Tibial nerve (tissue), 4 donors: ENCODE measurements at regions not wholly inside any gene's neighbourhood (a gene's known extent, or its start where the extent isn't known, plus 50 kb on each side); places are given as distances from the start of the nearest gene placed in this dataset.

Experiments used
- DNase-seq, 2 donors: peaks; one replicate each; pipeline ENCODE4 v3.0.0-alpha.2; 2019; ENCODE audit warnings: low spot score in 2 of 2
- H3K27ac ChIP-seq, 4 donors: fragments of 200-600 bp; sonication (generic) in 3 of 4; one replicate each; pipeline ENCODE4 v1.5.1; 2017 to 2019; ENCODE audit warnings: mild to moderate bottlenecking in 1 of 4
- H3K27me3 ChIP-seq, 2 donors: fragments of 200-600 bp; sonication (generic) in 1 of 2; one replicate each; pipeline versions ENCODE4 v1.5.1 to v1.6.0; 2017 to 2019
- H3K36me3 ChIP-seq, 3 donors: fragments of 200-600 bp; sonication (generic); one replicate each; pipeline ENCODE4 v1.5.1; 2018 to 2019
- H3K4me1 ChIP-seq, 4 donors: fragments of 200-600 bp; sonication (generic) in 3 of 4; one replicate each; pipeline ENCODE4 v1.5.1; 2017 to 2019
- H3K4me3 ChIP-seq, 4 donors: fragments of 200-600 bp; sonication (generic) in 3 of 4; one replicate each; pipeline ENCODE4 v1.5.1; 2017 to 2019; ENCODE audit warnings: mild to moderate bottlenecking in 1 of 4, moderate library complexity in 1 of 4
- H3K9me3 ChIP-seq, 4 donors: fragments of 200-600 bp; sonication (generic) in 3 of 4; one replicate each; pipeline ENCODE4 v1.5.1; 2017 to 2019
- EP300 ChIP-seq, 2 donors: sonication (generic); formaldehyde crosslinking; IDR thresholded peaks; one replicate each; pipeline ENCODE4 v1.6.1; 2017; ENCODE audit warnings: antibody characterized with exemption in 2 of 2, mild to moderate bottlenecking in 1 of 2
- POLR2A ChIP-seq, 2 donors: fragments of 450-650 bp; IDR thresholded peaks; one replicate each; pipeline ENCODE4 v1.6.1; 2017; ENCODE audit warnings: antibody characterized with exemption in 2 of 2, mild to moderate bottlenecking in 2 of 2, moderate library complexity in 2 of 2
- WGBS, 2 donors: methylation state at CpG; one replicate each; pipeline ENCODE4 v1.1.5; 2018; 5-methylcytosine and 5-hydroxymethylcytosine counted together
- TF ChIP-seq, protein P1 (sequence below), 5 experiments: fragments of 200-600 bp in 3 of 5; fragments of 450-650 bp in 2 of 5; sonication (generic) in 3 of 5; IDR thresholded peaks; one replicate each; pipeline ENCODE4 v1.5.1; 2016 to 2019; ENCODE audit warnings: antibody characterized with exemption in 5 of 5, mild to moderate bottlenecking in 3 of 5, moderate library complexity in 2 of 5

DNA sequence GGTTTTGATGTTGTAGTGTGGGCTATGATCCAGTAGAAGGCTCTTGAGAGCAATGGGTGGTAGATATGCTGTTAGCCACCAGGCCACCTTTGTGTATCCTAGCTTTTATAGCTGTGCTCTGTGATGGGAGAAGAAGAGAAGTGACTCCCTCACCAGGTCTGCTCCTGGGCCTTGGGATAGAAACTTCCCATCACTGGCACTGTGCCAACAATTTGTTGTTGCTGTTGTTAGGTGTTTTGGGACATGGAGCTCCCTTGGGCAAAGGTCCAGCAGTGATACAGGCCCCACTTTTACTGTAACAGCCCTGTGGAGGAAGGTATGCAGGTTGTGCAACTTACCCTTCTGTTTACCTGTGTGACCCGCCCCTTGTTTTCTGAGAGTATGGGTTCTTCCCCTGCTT is 570.9 kb upstream of the GRIN3A start:
- Histone ChIP-seq H3K27me3 (no peaks in the 10 kb centered on the region), H3K4me3 (no peak overlapping the region), H3K4me1 (no peaks in the 10 kb centered on the region), H3K27ac (no peak overlapping the region), H3K9me3 (peaks cover 0 to 8% (median 0%) of the 10 kb centered on the region in 4 donors), H3K36me3 (no peaks in the 10 kb centered on the region)
- DNase-seq: no peak
- WGBS, 2 donors: 92 to 94% methylated on average over 1 of the region's 1 CpG
- TF ChIP-seq, protein P1, sequence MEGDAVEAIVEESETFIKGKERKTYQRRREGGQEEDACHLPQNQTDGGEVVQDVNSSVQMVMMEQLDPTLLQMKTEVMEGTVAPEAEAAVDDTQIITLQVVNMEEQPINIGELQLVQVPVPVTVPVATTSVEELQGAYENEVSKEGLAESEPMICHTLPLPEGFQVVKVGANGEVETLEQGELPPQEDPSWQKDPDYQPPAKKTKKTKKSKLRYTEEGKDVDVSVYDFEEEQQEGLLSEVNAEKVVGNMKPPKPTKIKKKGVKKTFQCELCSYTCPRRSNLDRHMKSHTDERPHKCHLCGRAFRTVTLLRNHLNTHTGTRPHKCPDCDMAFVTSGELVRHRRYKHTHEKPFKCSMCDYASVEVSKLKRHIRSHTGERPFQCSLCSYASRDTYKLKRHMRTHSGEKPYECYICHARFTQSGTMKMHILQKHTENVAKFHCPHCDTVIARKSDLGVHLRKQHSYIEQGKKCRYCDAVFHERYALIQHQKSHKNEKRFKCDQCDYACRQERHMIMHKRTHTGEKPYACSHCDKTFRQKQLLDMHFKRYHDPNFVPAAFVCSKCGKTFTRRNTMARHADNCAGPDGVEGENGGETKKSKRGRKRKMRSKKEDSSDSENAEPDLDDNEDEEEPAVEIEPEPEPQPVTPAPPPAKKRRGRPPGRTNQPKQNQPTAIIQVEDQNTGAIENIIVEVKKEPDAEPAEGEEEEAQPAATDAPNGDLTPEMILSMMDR (IDR thresholded peaks at IDR 0.05): no peak
- no peak for TF ChIP-seq POLR2A (IDR thresholded peaks at IDR 0.05)

DNA sequence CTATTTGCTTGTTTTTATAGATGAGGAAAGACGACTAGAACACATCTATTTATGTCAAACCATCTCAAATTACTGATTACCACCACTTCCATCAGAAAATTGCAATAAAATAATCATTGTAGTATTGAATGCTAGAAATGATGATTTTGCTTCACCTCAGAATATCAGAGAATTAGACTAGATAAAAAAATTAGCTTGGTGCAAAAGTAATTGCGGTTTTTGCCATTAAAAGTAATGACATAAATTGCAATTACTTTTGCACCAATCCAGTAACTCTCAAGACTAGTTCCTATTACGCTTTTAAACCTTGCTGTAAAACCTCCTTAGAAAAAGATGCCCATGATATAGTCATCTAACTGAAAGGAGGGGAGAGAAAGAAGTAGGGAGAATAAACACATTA is 556.7 kb upstream of the GRIN3A start:
- TF ChIP-seq, protein P1 (IDR thresholded peaks at IDR 0.05): no peak
- 74 to 77% methylated on average over 3 of the region's 3 CpGs for WGBS, 2 donors
- Histone ChIP-seq H3K27ac (no peak overlapping the region), H3K36me3 (no peaks in the 10 kb centered on the region), H3K27me3 (no peaks in the 10 kb centered on the region), H3K4me1 (no peaks in the 10 kb centered on the region), H3K4me3 (no peak overlapping the region), H3K9me3 (no peaks in the 10 kb centered on the region)
- no peak for DNase-seq

DNA sequence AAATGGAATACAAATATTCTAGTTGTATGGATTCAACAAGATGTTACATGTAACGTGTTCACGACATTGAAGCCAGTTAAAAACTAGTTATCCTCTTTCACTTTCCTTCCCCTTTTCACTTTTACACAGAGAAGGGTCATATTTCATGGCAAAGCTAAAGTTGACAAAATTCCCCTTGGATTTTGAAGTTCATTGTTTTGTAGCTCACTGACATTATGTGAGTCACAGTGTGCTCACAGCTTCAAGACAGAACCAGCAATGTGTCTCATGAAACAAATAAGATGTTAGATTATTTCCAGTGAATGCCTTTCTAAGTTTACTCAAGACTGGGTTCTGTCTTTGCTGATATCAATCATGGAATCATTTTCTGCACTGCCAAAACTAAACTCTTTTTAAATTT is 535.5 kb upstream of the GRIN3A start:
- Histone ChIP-seq H3K4me1 (no peaks in the 10 kb centered on the region), H3K4me3 (no peak overlapping the region), H3K27ac (no peak overlapping the region), H3K27me3 (no peaks in the 10 kb centered on the region), H3K9me3 (no peaks in the 10 kb centered on the region), H3K36me3 (no peaks in the 10 kb centered on the region)
- TF ChIP-seq EP300 (IDR thresholded peaks at IDR 0.05) (no peak), POLR2A (IDR thresholded peaks at IDR 0.05) (no peak)
- TF ChIP-seq, protein P1 (IDR thresholded peaks at IDR 0.05): no peak
- DNase-seq: no peak
- 37 to 40% methylated on average over 2 of the region's 2 CpGs for WGBS, 2 donors

DNA sequence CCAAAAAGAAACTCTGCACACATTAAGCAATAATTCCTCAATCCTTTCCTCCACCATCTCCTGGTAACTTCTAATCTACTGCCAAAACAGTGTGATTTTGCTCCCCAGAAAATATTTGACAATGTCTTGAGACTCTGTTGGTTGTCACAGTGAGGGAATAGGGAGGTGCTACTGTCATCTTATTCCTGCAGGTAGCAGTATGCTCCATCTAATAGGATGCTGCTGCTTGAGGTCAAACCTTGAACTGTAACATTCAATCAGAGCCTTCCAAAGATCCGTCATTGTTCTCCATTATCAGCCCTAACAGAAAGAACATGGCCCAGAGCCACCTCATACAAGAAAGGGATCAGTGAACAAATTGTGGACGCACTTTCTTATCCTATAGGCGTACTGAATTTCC is 514.7 kb upstream of the GRIN3A start:
- Histone ChIP-seq H3K27me3 (no peaks in the 10 kb centered on the region), H3K9me3 (no peaks in the 10 kb centered on the region), H3K36me3 (no peaks in the 10 kb centered on the region), H3K4me1 (no peaks in the 10 kb centered on the region), H3K27ac (no peak overlapping the region), H3K4me3 (no peak overlapping the region)
- no peak for TF ChIP-seq POLR2A (IDR thresholded peaks at IDR 0.05)
- TF ChIP-seq, protein P1 (IDR thresholded peaks at IDR 0.05): no peak
- no peak for TF ChIP-seq EP300 (IDR thresholded peaks at IDR 0.05)
- 84 to 88% methylated on average over 3 of the region's 3 CpGs for WGBS, 2 donors
- no peak for DNase-seq

DNA sequence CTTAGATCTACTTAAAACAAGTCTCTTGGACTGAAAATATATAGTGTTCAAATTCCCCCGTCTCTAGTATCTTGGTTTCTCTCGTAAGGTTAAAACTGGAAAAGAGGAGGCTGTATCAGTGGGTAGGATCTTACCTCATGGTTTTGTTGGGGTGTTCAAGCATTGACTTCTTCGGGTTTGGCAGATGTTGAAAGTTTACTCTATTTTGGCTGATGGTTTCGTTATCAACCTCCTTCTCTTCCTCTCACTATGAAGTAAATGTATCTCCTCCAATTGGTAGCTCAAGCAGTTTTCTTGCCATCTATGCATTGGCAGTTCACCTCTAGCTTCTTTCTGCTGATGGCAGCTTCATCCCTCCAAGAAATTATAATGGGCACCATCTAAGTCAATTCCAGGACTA is 506.5 kb upstream of the GRIN3A start:
- Histone ChIP-seq H3K27me3 (no peaks in the 10 kb centered on the region), H3K4me3 (no peak overlapping the region), H3K4me1 (no peaks in the 10 kb centered on the region), H3K27ac (no peak overlapping the region), H3K9me3 (no peaks in the 10 kb centered on the region), H3K36me3 (no peaks in the 10 kb centered on the region)
- TF ChIP-seq EP300 (IDR thresholded peaks at IDR 0.05): no peak
- TF ChIP-seq, protein P1 (IDR thresholded peaks at IDR 0.05): no peak
- no peak for TF ChIP-seq POLR2A (IDR thresholded peaks at IDR 0.05)
- DNase-seq: no peak
- WGBS, 2 donors: 82 to 88% methylated on average over 4 of the region's 4 CpGs
